Testis (tissue), 2 donors: ENCODE measurements at regions not wholly inside any gene's neighbourhood (a gene's known extent, or its start where the extent isn't known, plus 50 kb on each side); places are given as distances from the start of the nearest gene placed in this dataset.
"Not testable (repeated sequence)": the region's sequence is repeated elsewhere in the genome, so short reads cannot be mapped to it uniquely, and the experiment has no call there.

ENCODE experiments used
- DNase-seq: peaks from one replicate; pipeline ENCODE4 v3.0.0-alpha.2; 2019
- H3K27ac ChIP-seq, 2 donors: fragments of 200-600 bp; sonication (generic); one replicate each; pipeline ENCODE4 v1.5.1; 2019
- H3K27me3 ChIP-seq: fragments of 200-600 bp; sonication (generic); one replicate; pipeline ENCODE4 v1.5.1; 2019
- H3K36me3 ChIP-seq: fragments of 200-600 bp; sonication (generic); one replicate; pipeline ENCODE4 v1.5.1; 2017; ENCODE audit warnings: low read depth; ENCODE audit errors: missing control alignments
- H3K4me1 ChIP-seq: fragments of 200-600 bp; sonication (generic); one replicate; pipeline ENCODE4 v1.5.1; 2019
- H3K4me3 ChIP-seq, 2 donors: fragments of 200-600 bp; sonication (generic); one replicate each; pipeline ENCODE4 v1.5.1; 2017 to 2019
- H3K9me3 ChIP-seq: fragments of 200-600 bp; sonication (generic); one replicate; pipeline ENCODE4 v1.5.1; 2017
- CTCF ChIP-seq, 3 experiments: fragments of 450-650 bp in 2 of 3; fragments of 200-600 bp in 1 of 3; sonication (generic) in 1 of 3; IDR thresholded peaks; one replicate each; pipeline ENCODE4 v1.5.1; 2016 to 2019; ENCODE audit warnings: antibody characterized with exemption in 3 of 3, mild to moderate bottlenecking in 2 of 3, moderate library complexity in 1 of 3
- POLR2A ChIP-seq: fragments of 450-650 bp; IDR thresholded peaks from one replicate; pipeline ENCODE4 v1.6.1; 2017; ENCODE audit warnings: antibody characterized with exemption, mild to moderate bottlenecking, moderate library complexity
- WGBS, 2 donors: methylation state at CpG; one replicate each; pipeline ENCODE4 v1.1.5; 2018; 5-methylcytosine and 5-hydroxymethylcytosine counted together
- intact Hi-C: fragments of 100-400 bp; cut with DNase I; formaldehyde crosslinking; loops from one replicate; pipeline ENCODE4 v1.15.1; 2023; ENCODE audit warnings: low total_unique reads

- 79 to 85% methylated on average over 4 of the region's 4 CpGs for WGBS, 2 donors
- Histone ChIP-seq H3K36me3 (no peaks in the 10 kb centered on the region), H3K9me3 (no peaks in the 10 kb centered on the region), H3K27ac (no peak overlapping the region), H3K27me3 (no peaks in the 10 kb centered on the region), H3K4me1 (no peaks in the 10 kb centered on the region), H3K4me3 (no peak overlapping the region)
- no peak for DNase-seq
- intact Hi-C loops, result no loop called here
- TF ChIP-seq CTCF (IDR thresholded peaks at IDR 0.05) (no peak), POLR2A (no peak)
Observed at GRCh38 chr7:14071045-14071444, 81.6 kb upstream of the ETV1 start.

- Histone ChIP-seq H3K27me3 (no peaks in the 10 kb centered on the region), H3K36me3 (no peaks in the 10 kb centered on the region), H3K4me3 (no peak overlapping the region), H3K9me3 (no peaks in the 10 kb centered on the region), H3K27ac (no peak overlapping the region), H3K4me1 (no peaks in the 10 kb centered on the region)
- no peak for DNase-seq
- intact Hi-C loops, result no loop called here
- WGBS, 2 donors, result 80 to 87% methylated on average over 5 of the region's 5 CpGs
- TF ChIP-seq POLR2A, result no peak
- no peak for TF ChIP-seq CTCF (IDR thresholded peaks at IDR 0.05)
Observed at GRCh38 chr7:14069961-14070360, 80.5 kb upstream of the ETV1 start.

- H3K4me1 ChIP-seq, H3K27ac ChIP-seq, DNase-seq, intact Hi-C loops, H3K27me3 ChIP-seq, H3K36me3 ChIP-seq, H3K9me3 ChIP-seq: not testable (repeated sequence)
- WGBS, 2 donors, result 75 to 77% methylated on average over 8 of the region's 8 CpGs
- peak overlapping the region in 1 of 2 donors; percentile 26 for H3K4me3 ChIP-seq
Observed at GRCh38 chr7:14066783-14067182, 77.3 kb upstream of the ETV1 start.

DNA sequence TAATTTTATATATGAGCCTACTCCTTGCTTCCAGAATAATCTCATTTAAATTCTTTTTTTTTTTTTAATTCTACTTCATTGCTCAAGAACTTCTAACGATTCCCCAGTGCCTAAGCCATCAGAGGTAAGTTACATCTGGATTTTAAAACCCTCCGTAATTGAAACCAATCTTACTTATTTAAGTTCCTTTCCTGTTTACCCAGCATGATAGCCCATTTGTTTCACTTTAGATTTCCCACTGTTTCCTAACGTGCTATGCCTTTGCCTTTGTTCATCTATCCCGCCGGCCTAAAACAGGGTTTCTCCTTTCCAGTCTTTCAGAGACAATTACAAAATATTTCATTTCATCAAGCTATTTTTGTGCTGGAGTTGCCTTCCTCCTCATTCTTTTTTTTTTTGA is 75.8 kb upstream of the ETV1 start:
- Histone ChIP-seq H3K27me3 (no peaks in the 10 kb centered on the region), H3K9me3 (no peaks in the 10 kb centered on the region), H3K4me3 (no peak overlapping the region), H3K4me1 (no peaks in the 10 kb centered on the region), H3K27ac (no peak overlapping the region), H3K36me3 (no peaks in the 10 kb centered on the region)
- 82 to 86% methylated on average over 5 of the region's 5 CpGs for WGBS, 2 donors
- DNase-seq, result no peak
- TF ChIP-seq CTCF (IDR thresholded peaks at IDR 0.05) (no peak), POLR2A (no peak)
- intact Hi-C loops, result no loop called here

DNA sequence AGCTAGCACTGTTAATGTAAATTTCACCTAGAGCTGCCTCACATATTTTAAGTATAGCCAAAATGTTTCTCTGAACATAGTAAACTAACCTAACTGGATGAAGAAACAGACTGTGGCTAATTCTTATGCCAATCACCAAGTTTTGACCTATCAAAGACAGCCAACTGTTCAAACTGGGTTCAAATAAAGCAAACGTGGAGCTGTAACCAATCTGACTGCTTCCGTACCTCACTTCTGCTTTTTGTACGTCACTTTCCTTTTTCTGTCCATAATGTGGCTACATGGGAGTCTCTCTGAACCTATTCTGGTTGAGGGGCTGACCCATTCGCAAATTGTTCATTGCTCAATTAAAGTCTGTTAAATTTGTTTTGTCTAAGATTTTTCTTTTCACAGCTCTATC is 66.3 kb upstream of the ETV1 start:
- DNase-seq, result no peak
- 86% methylated on average over 4 of the region's 4 CpGs for WGBS, 2 donors
- intact Hi-C loops, result no loop called here
- H3K27ac ChIP-seq, result no peak overlapping the region
- H3K9me3 ChIP-seq, result no peaks in the 10 kb centered on the region
- no peak for TF ChIP-seq POLR2A
- no peak for TF ChIP-seq CTCF (IDR thresholded peaks at IDR 0.05)
- no peaks in the 10 kb centered on the region for H3K36me3 ChIP-seq
- H3K4me3 ChIP-seq, result no peak overlapping the region
- no peaks in the 10 kb centered on the region for H3K27me3 ChIP-seq
- H3K4me1 ChIP-seq, result no peaks in the 10 kb centered on the region
